Superior temporal gyrus (tissue), 1 donor: ENCODE measurements at regions not wholly inside any gene's neighbourhood (a gene's known extent, or its start where the extent isn't known, plus 50 kb on each side); places are given as distances from the start of the nearest gene placed in this dataset.
"Not testable (repeated sequence)": the region's sequence is repeated elsewhere in the genome, so short reads cannot be mapped to it uniquely, and the experiment has no call there.

Experiments used
- DNase-seq: peaks from one replicate; pipeline ENCODE4 v3.0.0-alpha.2; 2016; ENCODE audit errors: extremely low spot score

DNA sequence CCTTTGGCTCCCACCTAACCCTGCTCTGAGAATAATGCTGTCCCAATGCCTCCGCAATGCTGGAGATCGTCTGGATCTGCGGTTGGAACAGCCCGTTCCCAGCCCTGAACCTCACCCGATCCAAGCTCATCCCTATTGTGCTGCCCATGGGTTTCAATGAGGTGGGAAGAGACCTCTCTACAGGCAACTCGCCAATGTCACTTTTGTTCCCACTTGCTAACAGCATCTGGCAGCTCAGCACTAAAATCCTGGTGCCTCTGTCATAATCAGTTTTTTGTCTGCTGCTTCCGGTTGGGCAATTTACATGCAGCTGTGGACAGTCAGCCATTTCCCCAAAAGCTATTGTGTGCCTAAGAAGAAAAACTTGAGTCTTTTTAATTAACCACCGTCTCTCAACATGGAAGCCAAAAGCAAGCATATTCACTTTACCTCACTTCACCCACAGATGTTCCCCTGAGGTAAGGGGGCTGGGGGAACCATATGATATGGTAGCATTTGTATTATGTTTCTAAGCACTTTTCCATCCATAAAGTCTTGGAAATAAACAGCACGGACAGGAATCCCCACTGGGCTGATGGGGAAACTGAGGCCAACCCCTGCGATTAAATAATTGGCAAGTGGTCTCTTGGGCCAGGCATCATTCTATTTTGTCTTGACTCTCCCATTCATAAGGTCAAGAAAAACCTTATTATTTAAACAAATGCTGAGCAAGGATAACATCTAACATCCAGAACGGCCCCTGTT, 159.2 kb upstream of the CDH5 start:
- DNase-seq: no peak

DNA sequence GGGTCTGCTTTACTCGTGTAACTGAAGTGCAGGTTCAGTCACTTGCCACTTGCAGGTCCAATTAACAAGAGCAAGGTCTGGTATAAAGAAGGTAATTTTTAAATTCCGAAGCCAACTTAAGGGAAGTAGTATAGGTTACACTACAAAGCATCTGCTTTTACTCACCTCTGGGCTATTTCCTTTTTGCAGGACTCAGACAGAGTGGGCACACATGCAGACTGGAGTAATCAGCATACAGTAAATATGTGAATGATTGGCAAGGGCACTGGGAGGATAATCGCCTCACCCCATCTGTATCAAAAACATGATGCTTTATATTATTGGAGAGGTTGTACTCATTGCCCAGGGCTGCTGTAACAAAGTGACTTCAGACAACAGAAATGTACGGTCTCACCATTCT, 160.1 kb upstream of the CDH5 start:
- DNase-seq: no peak

DNA sequence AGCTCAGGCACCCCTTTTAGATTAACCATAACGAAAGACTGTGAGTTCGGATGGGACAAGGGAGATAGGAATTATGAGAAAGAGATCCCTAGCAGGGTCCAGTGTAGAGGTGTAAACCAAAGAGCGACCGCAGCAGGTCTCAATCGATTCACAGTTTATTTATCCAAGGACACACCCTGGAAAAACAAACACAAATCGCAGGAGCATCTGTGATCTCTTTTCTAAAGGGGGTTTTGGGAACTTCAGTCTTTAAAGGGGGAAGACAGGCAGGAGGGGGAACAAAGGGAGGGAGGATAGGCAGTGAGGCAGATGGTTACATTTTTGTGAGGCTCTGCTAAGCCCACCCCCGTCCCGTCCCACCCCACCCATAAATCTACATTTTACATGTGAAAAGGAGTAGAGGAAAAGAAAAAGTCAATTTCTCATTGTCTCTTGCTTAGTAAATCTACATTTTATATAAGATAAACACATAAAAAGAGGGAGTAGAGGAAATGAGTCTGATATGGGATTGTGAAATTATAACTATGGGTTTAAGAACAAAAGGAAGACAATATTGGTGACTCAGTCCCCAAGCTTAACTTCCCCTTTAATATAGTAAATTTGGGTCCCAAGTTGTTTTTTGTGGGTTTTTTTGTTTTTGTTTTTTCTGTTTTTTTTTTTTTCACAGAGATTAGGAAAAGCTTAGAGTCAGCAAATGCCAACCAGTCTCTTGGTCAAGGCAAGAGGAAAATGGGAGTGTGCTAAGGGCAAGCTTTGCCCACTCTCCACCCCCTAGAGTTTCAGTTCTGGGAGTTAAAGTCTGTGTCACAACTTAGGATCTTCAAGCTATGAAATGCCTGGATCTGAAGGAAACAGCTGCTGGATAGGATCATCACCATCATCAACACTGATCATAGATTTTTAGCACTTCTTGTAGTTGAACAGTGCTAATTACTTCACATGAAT, 160.9 kb upstream of the CDH5 start:
- DNase-seq: no peak

DNA sequence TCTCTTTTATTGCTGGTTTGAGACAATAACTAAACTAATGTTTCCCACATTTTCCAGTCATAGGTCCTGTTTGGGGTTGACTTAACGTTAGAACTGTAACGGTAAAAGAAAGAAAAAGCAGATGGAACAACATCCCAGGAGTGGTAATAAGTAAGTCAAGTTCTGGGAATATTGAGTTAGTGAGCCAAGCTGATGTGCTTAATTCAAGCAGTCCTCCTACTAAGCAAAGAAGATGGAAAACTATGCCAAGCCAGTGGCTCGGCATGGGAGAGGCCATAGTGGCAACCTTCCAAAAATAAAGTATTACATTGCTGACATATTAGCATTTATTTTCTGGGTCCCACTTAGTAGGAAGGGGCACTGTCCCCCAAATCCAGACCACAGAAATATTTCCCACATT, 161.7 kb upstream of the CDH5 start:
- no peak for DNase-seq

DNA sequence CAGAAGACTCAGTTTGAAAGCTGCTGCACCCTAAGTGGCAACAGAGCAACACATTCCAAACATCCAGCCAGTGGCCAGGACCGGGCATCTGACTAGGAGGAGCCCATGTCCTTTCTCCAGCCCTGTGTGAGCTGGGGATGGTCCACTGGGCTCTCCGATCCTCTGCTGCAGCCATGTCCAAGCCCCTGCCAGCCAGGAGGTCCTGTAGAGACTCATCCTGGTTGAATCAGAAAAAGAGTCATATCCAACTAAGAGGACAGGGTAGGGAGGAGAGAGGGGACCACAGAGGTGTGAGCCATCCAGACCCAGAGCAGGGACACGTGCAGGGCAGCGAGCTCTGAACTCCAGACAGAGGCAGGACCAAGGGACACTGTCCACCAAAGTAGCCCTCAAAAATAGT, 163.0 kb upstream of the CDH5 start:
- DNase-seq: no peak

DNA sequence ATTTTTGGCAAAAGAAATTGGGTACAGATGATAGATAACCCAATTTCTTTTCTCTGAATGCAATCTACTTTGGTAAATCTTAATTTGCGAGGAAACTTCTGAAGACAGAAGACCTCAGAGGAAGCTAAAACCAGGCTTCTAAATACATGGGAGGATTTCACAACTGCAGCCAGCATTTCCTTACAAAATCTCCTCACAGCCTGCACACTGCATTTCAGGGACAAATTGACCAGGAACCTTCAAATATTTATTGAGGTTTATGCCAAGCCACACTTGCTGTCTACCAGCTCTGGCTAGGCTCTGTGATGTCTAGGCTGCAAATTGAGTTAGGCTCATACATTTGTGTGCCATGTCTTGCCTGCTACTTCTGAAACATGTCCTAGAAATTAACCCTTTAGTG, 167.3 kb upstream of the CDH5 start:
- DNase-seq: no peak

DNA sequence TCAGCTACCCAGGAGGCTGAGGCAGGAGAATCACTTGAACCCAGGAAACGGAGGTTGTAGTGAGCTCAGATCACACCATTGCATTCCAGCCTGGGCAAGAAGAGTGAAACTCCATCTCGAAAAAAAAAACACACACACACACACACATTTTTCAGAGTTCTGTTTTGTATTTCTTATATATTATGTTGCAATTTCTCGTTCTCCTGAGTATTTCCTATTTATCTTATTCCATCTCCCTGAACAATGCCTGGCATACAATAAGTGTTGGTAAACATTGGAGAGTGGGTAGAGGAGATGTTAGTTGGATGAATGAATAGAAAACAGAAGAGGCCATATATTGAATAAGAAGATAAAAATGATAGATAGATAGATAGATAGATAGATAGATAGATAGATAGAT, 167.8 kb upstream of the CDH5 start:
- no peak for DNase-seq

DNA sequence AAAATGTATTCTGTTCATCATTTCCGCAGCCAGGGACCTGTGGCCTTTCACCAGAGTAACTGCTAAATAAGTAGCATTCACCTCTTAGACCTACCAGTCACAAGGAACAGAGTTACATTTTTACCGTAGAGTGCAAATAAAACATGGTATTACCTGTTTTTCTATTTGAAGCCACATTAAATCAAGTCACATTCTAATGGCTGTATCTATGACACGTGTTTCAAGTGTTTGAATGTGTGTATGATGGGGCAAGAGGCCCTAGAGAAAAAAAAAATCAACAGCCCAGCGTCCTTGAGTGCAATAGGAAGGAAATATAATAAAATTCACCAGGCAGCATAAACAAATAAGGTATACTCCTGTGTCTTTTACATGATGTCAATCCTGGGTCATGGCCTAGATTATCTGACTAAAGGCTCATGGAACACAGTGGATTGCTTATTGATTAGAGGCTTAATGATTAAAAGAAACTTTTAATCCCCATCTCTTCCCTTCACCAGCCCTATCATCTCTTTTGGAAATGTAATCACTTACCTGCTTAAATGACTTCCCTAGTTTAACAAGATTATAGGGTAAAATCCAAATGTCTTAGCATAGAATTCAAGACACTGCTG, 168.7 kb upstream of the CDH5 start:
- no peak for DNase-seq

DNA sequence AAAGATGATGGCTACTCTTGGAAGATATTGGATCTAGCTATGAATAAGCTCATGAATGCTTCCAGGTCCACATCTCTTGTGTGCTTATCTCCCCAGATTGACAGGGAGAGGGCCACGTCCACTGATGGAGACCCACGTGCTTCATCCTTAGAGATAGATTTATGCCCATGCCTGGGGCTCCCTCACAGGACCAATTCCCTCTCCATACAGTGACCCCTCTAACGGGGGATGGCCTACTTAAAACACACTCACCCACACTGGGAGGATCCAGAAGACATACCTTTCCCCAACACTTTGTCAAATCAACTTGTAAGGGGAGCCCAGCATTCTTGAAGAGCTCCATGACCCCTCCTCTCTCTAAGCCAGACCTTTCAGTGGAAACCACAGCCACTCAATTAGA, 169.7 kb upstream of the CDH5 start:
- DNase-seq: no peak

DNA sequence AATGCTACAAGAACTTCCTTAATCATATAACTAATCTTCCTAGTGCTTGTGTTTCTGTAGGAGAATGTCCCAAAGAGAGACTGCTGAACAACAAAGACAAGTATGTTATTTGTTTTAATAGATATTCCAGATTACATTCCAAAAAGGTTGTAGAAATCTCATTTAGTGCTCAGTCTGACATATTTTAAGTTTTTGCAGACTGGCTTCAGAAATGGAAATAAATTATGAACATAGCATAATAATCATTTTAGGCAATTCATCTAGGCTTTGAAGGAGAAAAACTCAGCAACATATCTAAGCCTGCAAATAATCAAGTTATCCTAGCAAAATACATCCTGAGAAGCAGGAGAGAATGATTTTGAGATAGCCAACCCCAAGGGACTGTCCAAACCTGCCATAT, 171.6 kb upstream of the CDH5 start:
- no peak for DNase-seq

DNA sequence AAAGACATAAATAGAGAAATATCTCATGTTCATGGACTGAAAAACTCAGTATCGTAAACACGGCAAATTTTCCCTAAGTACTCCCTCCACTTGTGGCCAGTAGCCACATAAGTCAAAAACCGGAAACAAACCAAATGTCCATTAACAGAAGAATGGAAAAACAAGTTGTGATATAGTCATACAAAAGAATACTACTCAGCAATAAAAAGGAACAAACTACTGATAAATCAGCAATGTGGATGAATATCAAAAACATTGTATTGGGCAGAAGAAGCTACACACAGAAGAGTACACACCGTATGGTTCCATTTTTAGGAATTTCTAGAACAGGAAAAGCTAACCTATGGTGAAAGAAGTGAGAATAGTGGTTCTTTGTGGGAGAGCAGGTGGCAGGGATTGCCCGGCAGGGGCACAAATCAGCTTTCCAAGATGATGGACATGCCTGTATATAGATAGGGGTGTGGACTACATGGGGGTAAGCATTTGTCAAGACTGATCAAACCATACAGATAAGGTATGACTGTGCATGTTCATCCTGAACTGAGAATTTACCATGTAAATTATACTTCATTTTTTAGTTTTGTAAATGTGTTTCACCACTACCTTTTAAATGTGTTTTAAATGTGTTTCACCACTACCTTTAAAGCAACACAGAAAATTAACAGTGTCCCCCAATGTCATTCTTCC, 172.8 kb upstream of the CDH5 start:
- no peak for DNase-seq

DNA sequence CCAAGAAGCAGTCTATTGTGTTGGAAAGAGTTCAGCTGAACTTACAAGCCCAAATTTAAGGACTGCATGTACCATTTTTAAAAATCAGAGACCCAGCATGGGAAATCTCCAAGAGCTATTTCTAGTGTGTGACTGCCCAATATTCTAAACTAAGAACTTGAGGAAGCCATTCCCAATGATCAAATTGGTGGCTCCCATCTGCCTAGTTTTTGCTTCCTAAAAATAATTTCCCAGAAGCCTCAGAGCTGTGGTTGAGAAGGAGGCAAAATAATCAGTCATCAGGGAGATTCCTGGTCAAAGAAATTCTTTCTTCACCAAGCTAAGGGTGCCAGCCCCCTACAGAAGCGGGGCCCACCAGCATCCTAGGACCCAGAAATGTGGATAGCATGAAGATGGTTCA, 176.1 kb upstream of the CDH5 start:
- no peak for DNase-seq

DNA sequence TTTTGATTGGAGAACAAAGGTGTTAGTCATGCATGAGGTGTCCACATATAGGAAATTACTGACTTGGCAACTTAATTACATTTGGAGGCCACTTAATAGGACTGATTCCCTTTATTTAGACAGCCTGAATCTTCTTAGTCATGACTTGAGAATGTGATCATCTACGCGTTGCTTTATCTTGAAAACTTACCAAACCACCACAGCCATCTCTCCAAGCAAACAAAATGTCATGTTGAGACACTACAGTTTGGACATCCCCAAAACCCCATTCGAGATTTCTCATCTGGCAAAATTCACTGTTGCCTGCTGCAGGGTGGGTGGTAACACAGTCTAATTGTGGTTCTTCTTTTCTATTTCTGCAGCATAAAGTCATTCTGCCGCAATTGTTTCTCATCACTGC, 176.5 kb upstream of the CDH5 start:
- DNase-seq: peak; percentile 42

DNA sequence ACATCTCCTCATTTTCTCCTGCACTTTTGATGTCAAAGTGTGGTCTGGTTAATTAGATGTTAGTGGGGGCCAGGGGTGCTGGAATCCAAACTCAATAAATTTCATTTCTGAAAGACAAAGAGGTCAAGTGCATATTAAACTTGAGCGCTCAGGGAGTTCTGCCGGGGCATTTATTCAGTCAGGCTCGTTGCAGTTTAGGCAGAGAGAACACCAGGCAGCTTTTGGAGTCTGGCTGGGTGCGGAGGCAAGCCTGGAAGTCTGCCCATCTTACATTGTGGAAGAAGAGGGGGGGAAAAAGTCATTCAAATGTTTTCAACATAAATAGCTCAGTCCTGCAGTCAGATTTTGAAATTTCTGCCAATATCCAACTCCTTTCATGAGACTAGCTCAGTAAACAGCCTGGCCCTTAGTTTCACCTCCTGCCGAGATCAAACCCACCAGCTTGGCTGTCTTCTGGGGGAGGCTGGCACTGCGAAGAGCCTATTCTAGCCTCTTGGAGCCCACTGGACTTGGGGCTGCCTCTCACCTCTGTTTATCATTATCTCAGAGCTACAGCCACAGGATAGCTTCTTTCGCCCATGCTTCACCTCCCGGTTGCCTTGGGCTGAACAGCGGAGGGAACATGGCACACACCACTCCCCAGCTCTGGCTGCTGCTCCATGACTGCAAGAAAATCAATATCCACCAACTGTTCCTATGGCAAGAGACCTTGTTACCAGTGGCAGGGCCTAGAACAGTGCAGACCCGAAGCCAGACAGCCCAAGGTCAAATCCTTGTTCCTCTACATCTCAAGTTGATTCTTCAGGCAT, 177.4 kb upstream of the CDH5 start:
- peak; percentile 71 for DNase-seq

DNA sequence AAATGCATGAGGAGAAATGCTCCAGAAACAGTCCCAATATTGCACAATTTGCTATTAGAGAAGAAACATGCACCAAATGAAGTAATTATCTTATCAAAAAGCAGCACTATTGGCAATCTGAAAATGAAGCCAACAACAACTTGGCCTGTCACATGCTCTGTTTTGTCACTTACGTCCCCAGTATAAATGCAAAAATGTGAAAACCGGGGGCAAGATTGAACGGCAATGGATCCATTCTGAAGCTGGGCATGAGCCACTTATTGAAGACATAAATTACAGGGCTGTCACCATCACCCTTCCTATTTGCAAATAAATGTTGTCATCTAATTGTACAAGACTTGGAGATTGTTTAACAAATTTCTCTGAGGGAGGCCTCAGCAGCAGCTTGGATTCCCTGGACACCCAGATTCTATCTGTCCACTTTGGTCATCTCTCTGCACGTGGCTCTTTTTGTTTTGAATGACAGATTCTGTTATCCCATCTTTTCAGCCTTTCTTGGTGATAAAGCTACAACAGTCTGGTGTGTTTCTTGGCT, 180.2 kb upstream of the CDH5 start:
- DNase-seq: no peak

DNA sequence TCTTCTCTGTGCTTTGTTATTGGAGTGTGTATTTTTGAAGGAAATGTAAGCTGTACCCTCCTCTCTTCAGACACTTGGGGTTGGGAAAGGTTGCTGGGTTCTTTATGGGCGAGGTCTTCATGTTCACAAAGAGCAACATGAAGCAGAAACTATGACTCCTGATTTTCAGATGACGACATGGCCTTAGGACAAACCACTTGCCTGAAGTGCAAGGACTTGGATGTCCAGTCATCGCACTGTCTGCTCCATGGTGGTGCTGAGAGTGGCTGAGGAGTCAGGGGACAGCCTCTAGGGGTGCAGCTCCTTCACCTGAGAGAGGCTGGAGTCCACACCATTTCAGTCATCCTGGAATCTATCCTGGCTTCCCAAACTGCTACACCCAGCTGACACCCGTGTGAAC, 183.9 kb upstream of the CDH5 start:
- DNase-seq: no peak

DNA sequence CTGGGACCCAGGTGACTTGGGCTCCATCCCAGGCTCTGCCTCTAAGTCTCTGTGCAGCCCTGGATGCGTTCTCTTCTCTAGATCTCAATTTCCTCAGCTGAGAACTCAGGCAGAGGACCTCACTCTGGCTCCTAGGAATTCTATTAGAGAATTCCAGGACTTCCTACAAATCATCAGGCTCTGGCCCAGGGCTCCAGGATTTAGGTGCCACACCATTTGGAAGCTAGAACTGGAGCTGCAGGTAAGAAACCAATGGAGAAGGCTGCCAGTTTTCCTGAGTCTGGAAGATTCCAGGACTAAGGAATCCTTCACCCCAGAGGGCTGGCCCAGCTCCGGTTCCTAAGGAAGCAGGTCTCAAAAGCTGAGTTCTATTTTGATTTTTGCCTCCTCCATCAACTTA, 189.8 kb upstream of the CDH5 start:
- no peak for DNase-seq

DNA sequence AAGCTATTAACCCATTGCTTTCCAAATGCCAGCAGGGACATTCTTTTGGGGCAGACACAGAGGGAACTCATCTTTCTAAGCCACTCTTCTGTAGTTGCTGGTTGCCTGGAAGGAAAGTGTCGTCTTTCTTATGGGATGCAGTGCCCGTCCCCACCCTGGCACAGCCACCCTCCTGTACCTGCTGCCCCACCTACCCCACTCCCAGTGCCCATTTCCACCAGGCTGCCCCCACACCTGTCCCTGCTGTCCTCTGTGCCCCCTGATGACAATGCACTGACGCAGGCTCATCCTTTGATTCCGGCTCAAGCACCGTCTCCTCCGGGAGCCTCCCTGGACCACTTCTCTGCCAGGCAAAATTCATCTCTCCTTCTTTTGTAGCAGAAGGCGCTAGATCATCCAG, 190.4 kb upstream of the CDH5 start:
- DNase-seq: no peak

DNA sequence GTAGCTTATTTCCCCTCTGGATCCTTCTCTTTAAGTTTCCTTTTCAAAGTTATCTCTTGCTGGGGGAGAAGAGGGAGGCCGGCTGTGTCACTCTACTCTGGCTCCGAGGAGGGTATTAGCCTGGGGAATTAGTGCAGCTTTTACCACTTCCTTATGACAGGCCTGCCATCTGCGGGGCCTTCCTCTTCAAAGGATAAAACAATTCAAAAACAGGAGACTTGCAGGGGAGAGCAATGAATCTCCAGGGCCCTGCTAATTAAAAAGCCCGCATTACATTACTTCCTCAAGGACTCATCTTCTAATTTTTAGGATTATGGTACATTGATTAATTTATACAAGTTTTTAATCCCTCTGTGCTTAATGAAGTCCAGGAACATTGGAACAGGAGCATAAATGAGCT, 190.9 kb upstream of the CDH5 start:
- no peak for DNase-seq

DNA sequence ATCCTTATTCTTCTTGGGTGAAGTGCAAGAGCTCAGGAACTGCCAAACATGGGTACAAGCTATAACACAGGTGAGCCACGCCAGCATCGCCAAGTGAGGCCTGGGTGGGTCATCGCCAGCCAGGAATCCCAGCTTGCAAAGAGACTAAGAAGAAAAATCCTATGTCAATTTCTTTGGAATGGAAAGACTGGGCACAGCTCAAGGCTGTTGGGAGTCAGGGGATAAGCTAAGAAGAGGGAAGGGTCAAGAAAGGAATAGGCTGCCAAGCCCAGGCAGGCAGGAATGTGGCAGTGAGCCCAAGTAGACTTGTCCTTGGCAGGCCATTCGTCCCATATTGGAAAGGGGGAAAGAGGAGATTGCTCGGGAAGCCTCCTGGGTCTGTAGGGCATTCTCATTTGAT, 191.4 kb upstream of the CDH5 start:
- DNase-seq: no peak

DNA sequence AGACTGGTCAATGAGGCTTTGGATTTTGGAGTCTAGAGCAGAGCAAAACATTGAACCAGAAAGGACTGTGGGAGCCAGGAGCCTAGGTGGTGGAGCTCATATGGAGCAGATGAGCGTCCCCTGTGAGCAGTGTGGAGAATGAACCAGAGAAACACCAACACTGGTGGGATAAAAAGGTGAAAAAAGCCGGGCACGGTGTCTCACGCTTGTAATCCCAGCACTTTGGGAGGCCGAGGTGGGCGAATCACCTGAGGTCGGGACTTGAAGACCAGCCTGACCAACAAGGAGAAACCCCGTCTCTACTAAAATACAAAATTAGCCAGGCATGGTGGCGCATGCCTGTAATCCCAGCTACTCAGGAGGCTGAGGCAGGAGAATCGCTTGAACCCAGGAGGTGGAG, 192.7 kb upstream of the CDH5 start:
- not testable (repeated sequence) for DNase-seq
